GM23338 (cell line): ENCODE measurements at regions not wholly inside any gene's neighbourhood (a gene's known extent, or its start where the extent isn't known, plus 50 kb on each side); places are given as distances from the start of the nearest gene placed in this dataset.

Experiments used
- ATAC-seq: fragments of 200-7000 bp; cut with Tn5 transposase; 3 replicates; pipeline ENCODE4 v1.9.1; 2020
- DNase-seq: peaks from one replicate; pipeline ENCODE4 v3.0.0-alpha.2; 2015; ENCODE audit warnings: low spot score
- H2AFZ ChIP-seq: fragments of 200-600 bp; sonication (generic); 2 replicates; pipeline ENCODE4 v1.8.0; 2016; ENCODE audit warnings: antibody characterized with exemption, mild to moderate bottlenecking, moderate library complexity
- H3F3A ChIP-seq: fragments of 200-600 bp; sonication (generic); replicated peaks from 2 replicates; pipeline ENCODE4 v1.8.0; 2017; ENCODE audit warnings: antibody characterized with exemption, mixed run types, low read depth
- H3K27ac ChIP-seq: fragments of 200-600 bp; sonication (generic); 2 replicates; pipeline ENCODE4 v1.6.1; 2016; ENCODE audit warnings: low read depth
- H3K27me3 ChIP-seq: fragments of 200-600 bp; sonication (generic); 2 replicates; pipeline ENCODE4 v1.8.0; 2016; ENCODE audit warnings: mild to moderate bottlenecking, mixed run types, moderate library complexity; ENCODE audit not compliant: insufficient read depth
- H3K36me3 ChIP-seq: fragments of 200-600 bp; sonication (generic); 2 replicates; pipeline ENCODE4 v1.8.0; 2016; ENCODE audit warnings: mild to moderate bottlenecking; ENCODE audit not compliant: insufficient read depth
- H3K4me1 ChIP-seq: fragments of 200-600 bp; sonication (generic); 2 replicates; pipeline ENCODE4 v1.8.0; 2016; ENCODE audit warnings: mild to moderate bottlenecking, moderate library complexity; ENCODE audit not compliant: insufficient read depth
- H3K4me2 ChIP-seq: fragments of 200-600 bp; sonication (generic); 2 replicates; pipeline ENCODE4 v1.7.1; 2017; ENCODE audit warnings: mixed run types
- H3K4me3 ChIP-seq: fragments of 200-600 bp; sonication (generic); 2 replicates; pipeline ENCODE4 v1.6.1; 2016; ENCODE audit warnings: mixed run types
- H3K79me2 ChIP-seq: fragments of 200-600 bp; sonication (generic); replicated peaks from 2 replicates; pipeline ENCODE4 v1.8.0; 2017; ENCODE audit warnings: mild to moderate bottlenecking; ENCODE audit not compliant: insufficient read depth
- H3K9me2 ChIP-seq: fragments of 200-600 bp; sonication (generic); 2 replicates; pipeline ENCODE4 v1.8.0; 2017; ENCODE audit not compliant: insufficient read depth
- H4K20me1 ChIP-seq: fragments of 200-600 bp; sonication (generic); replicated peaks from 2 replicates; pipeline ENCODE4 v1.8.0; 2017; ENCODE audit warnings: mild to moderate bottlenecking; ENCODE audit not compliant: insufficient read depth
- H3K27ac Mint-ChIP-seq: 2 replicates; pipeline ENCODE4 v1.8.0; 2020; ENCODE audit warnings: inconsistent platforms, mild to moderate bottlenecking, moderate library complexity, mixed read lengths
- H3K27me3 Mint-ChIP-seq: 3 replicates; pipeline ENCODE4 v1.8.0; 2022; ENCODE audit warnings: low read depth, mild to moderate bottlenecking, moderate library complexity, mixed read lengths, inconsistent platforms; ENCODE audit not compliant: insufficient read depth, poor library complexity
- H3K36me3 Mint-ChIP-seq: 3 replicates; pipeline ENCODE4 v1.8.0; 2021; ENCODE audit warnings: low read depth, mild to moderate bottlenecking, inconsistent platforms, moderate library complexity, mixed read lengths
- H3K4me1 Mint-ChIP-seq: 3 replicates; pipeline ENCODE4 v1.8.0; 2020; ENCODE audit warnings: mild to moderate bottlenecking, inconsistent platforms, mixed read lengths
- H3K4me3 Mint-ChIP-seq: 3 replicates; pipeline ENCODE4 v1.8.0; 2021; ENCODE audit warnings: moderate library complexity, mild to moderate bottlenecking, inconsistent platforms, mixed read lengths
- H3K9me3 Mint-ChIP-seq: 3 replicates; pipeline ENCODE4 v1.8.0; 2020; ENCODE audit warnings: moderate library complexity, mild to moderate bottlenecking, inconsistent platforms, mixed read lengths
- CTCF ChIP-seq, 2 experiments: fragments of 200-600 bp in 1 of 2; sonication (generic) in 1 of 2; conservative IDR thresholded peaks; 2 replicates each; pipeline versions ENCODE4 v1.5.1 to v1.6.1; 2016 to 2017; ENCODE audit warnings: antibody characterized with exemption in 2 of 2, low read depth in 2 of 2, mild to moderate bottlenecking in 2 of 2, moderate library complexity in 1 of 2
- EZH2 ChIP-seq: fragments of 200-600 bp; sonication (generic); IDR thresholded peaks from one replicate; pipeline ENCODE4 v1.8.0; 2017; ENCODE audit warnings: antibody characterized with exemption, mild to moderate bottlenecking, low read depth; ENCODE audit not compliant: unreplicated experiment
- EZH2phosphoT487 ChIP-seq: fragments of 200-600 bp; sonication (generic); IDR thresholded peaks from one replicate; pipeline ENCODE4 v1.8.1; 2018; ENCODE audit warnings: antibody characterized with exemption; ENCODE audit not compliant: unreplicated experiment
- JUNB ChIP-seq: IDR thresholded peaks from one replicate; pipeline ENCODE4 v1.6.1; 2016; ENCODE audit warnings: antibody characterized with exemption; ENCODE audit not compliant: unreplicated experiment
- POLR2AphosphoS5 ChIP-seq: IDR thresholded peaks from 2 replicates; pipeline ENCODE4 v1.6.1; 2016; ENCODE audit warnings: antibody characterized with exemption, low read depth
- REST ChIP-seq: IDR thresholded peaks from one replicate; pipeline ENCODE4 v1.6.1; 2018; ENCODE audit warnings: antibody characterized with exemption; ENCODE audit not compliant: unreplicated experiment
- STAT1 ChIP-seq: IDR thresholded peaks from one replicate; pipeline ENCODE4 v1.6.1; 2016; ENCODE audit warnings: antibody characterized with exemption; ENCODE audit not compliant: unreplicated experiment
- TF ChIP-seq, protein P1 (sequence below): IDR thresholded peaks from 2 replicates; pipeline ENCODE4 v1.6.1; 2016; ENCODE audit warnings: antibody characterized with exemption

- ATAC-seq: no peak
Observed at GRCh38 chr1:56060906-56061305, 518.5 kb downstream of the PLPP3 start.

DNA sequence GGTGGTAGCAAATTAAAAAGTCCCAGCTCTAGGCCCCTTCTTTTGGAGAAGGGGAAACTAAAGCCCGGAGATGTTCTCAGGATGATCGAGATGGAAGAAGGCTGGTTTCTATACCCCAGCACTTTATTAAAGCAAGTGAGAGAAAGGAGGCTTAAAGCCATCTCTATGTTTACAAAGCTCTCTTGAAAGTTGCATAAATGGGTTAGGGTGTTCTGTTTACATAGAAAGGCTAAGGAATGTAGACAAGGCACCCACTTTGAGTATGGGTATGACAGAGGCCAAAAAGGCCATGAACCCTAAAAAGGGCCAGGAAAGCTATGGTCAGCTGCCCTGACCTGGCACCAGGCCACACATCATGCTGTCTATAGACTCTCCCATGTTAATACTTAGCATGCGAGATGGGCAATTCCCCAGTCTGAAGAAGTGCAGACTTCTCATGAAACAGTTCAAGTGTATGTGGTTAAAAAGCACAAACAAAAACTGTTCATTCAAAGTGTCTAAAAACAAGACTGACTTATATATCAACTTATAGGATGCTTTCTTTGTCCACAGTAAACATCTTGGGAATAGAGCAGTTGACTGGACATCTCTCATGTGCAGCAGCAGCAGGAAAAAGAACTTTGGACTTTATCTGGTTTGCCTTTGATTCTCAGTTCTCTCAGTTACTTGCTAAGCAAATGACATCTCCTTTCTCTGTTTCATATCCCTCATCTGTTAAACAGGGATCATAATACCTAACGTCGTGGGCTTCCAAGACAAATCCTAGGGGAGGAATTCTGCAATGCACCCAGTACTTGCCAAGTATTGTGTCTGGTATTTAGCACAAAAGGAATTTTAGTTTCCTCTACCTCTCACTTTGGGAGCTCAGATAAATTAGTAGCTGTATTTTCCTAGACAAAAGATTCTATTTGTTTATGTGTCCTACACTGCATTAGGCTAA is 521.6 kb downstream of the PLPP3 start:
- TF ChIP-seq REST (no peak), POLR2AphosphoS5 (no peak), JUNB (no peak), STAT1 (no peak), EZH2phosphoT487 (no peak), CTCF (conservative IDR thresholded peaks at IDR 0.05; ENCODE audit: low read depth in 2 of 2) (no peak)
- TF ChIP-seq, protein P1, sequence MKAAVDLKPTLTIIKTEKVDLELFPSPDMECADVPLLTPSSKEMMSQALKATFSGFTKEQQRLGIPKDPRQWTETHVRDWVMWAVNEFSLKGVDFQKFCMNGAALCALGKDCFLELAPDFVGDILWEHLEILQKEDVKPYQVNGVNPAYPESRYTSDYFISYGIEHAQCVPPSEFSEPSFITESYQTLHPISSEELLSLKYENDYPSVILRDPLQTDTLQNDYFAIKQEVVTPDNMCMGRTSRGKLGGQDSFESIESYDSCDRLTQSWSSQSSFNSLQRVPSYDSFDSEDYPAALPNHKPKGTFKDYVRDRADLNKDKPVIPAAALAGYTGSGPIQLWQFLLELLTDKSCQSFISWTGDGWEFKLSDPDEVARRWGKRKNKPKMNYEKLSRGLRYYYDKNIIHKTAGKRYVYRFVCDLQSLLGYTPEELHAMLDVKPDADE: no peak
- H3K27me3 Mint-ChIP-seq: no peaks in the 10 kb centered on the region
- H3K9me3 Mint-ChIP-seq: no peaks in the 10 kb centered on the region
- no peaks in the 10 kb centered on the region for H3K4me1 ChIP-seq
- H3K4me3 Mint-ChIP-seq: no peak overlapping the region
- no peaks in the 10 kb centered on the region for H4K20me1 ChIP-seq
- H3K4me1 Mint-ChIP-seq: peaks cover 5% of the 10 kb centered on the region
- H3K4me3 ChIP-seq: no peak overlapping the region
- no peak for DNase-seq
- H3K36me3 Mint-ChIP-seq: no peaks in the 10 kb centered on the region
- no peak for ATAC-seq
- H3K36me3 ChIP-seq: no peaks in the 10 kb centered on the region
- H3K27ac ChIP-seq: no peak overlapping the region
- no peaks in the 10 kb centered on the region for H3F3A ChIP-seq
- no peaks in the 10 kb centered on the region for H3K9me2 ChIP-seq
- no peaks in the 10 kb centered on the region for H3K27me3 ChIP-seq
- H3K27ac Mint-ChIP-seq: no peak overlapping the region
- no peaks in the 10 kb centered on the region for H3K79me2 ChIP-seq
- H3K4me2 ChIP-seq: no peak overlapping the region
- no peak overlapping the region for H2AFZ ChIP-seq

More at GRCh38 chr1:56060906-56061305, 518.5 kb downstream of the PLPP3 start:
- Mint-ChIP-seq H3K4me3 (no peak overlapping the region), H3K9me3 (no peaks in the 10 kb centered on the region), H3K4me1 (peaks cover 5% of the 10 kb centered on the region), H3K27me3 (no peaks in the 10 kb centered on the region), H3K36me3 (no peaks in the 10 kb centered on the region), H3K27ac (no peak overlapping the region)
- no peak overlapping the region; the same call in 1 of the 2 replicates for H2AFZ ChIP-seq
- no peaks in the 10 kb centered on the region for H3K27me3 ChIP-seq
- no peak overlapping the region for H3K4me3 ChIP-seq
- no peaks in the 10 kb centered on the region for H3F3A ChIP-seq
- no peaks in the 10 kb centered on the region for H3K9me2 ChIP-seq
- no peaks in the 10 kb centered on the region for H3K36me3 ChIP-seq
- no peaks in the 10 kb centered on the region for H4K20me1 ChIP-seq
- no peak overlapping the region for H3K27ac ChIP-seq
- no peak for DNase-seq
- H3K4me1 ChIP-seq: no peaks in the 10 kb centered on the region
- no peak overlapping the region for H3K4me2 ChIP-seq
- no peaks in the 10 kb centered on the region for H3K79me2 ChIP-seq
- no peak for TF ChIP-seq EZH2
